D721Med (cell line): ENCODE measurements at regions not wholly inside any gene's neighbourhood (a gene's known extent, or its start where the extent isn't known, plus 50 kb on each side); places are given as distances from the start of the nearest gene placed in this dataset.

ENCODE experiments used
- DNase-seq: peaks from one replicate; pipeline ENCODE4 v3.0.0; 2011; ENCODE audit warnings: low spot score; ENCODE audit not compliant: insufficient read length
- FAIRE-seq: peaks from 2 replicates; lab custom pipeline; 2011; peaks lifted over from hg19 to GRCh38; lab: Jason Lieb, UNC
- CTCF ChIP-seq: IDR thresholded peaks from 2 replicates; pipeline ENCODE4 v1.5.1; 2012; ENCODE audit warnings: mild to moderate bottlenecking, control low read depth; ENCODE audit not compliant: insufficient read depth; ENCODE audit errors: missing control alignments

GRCh38 chr5:169450464-169450863 is 133.1 kb upstream of the SPDL1 start:
- DNase-seq (no peak), FAIRE-seq (no peak)
- no peak for TF ChIP-seq CTCF

- DNase-seq = no peak
- FAIRE-seq = no peak
- no peak for TF ChIP-seq CTCF
These were observed 134.7 kb upstream of the SPDL1 start for GRCh38 chr5:169448826-169449225.

- no peak for TF ChIP-seq CTCF
- FAIRE-seq (no peak), DNase-seq (no peak)
These were observed 138.4 kb upstream of the SPDL1 start for GRCh38 chr5:169445191-169445590.

- no peak for DNase-seq
- no peak for FAIRE-seq
- no peak for TF ChIP-seq CTCF
These were observed 140.4 kb upstream of the SPDL1 start for GRCh38 chr5:169442913-169443784.

GRCh38 chr5:169442403-169442874 is 141.1 kb upstream of the SPDL1 start:
- FAIRE-seq (no peak), DNase-seq (no peak)
- TF ChIP-seq CTCF = no peak

GRCh38 chr5:169440107-169440705 is 139.3 kb upstream of the SLIT3 start:
- TF ChIP-seq CTCF = no peak
- DNase-seq (no peak), FAIRE-seq (no peak)

- FAIRE-seq = no peak
- no peak for TF ChIP-seq CTCF
- no peak for DNase-seq
These were observed 138.4 kb upstream of the SLIT3 start for GRCh38 chr5:169439362-169439761.
